Activated naive CD8-positive, alpha-beta T cell treated with anti-CD3 and anti-CD28 coated beads, Interleukin-2, amount 10 ng/mL, durations not matched to agents 7 days and 5 days (primary cell): ENCODE measurements at regions not wholly inside any gene's neighbourhood (a gene's known extent, or its start where the extent isn't known, plus 50 kb on each side); places are given as distances from the start of the nearest gene placed in this dataset.
"Not testable (repeated sequence)": the region's sequence is repeated elsewhere in the genome, so short reads cannot be mapped to it uniquely, and the experiment has no call there.

Source experiments
- ATAC-seq: fragments of 150-1000 bp; cut with Tn5 transposase; one replicate; pipeline ENCODE4 v1.10.0; 2021; ENCODE audit warnings: low read depth, moderate library complexity
- POLR2A ChIA-PET: fragments of 350-600 bp; sonication (Branson Sonifier 250); formaldehyde crosslinking; loops from one replicate; lab custom pipeline; 2021; ENCODE audit warnings: antibody characterized with exemption; lab: Charles Lee
- DNase-seq: peaks from one replicate; pipeline ENCODE4 v3.0.0; 2021
- H3K27ac Mint-ChIP-seq: one replicate; pipeline ENCODE4 v1.8.0; 2022; ENCODE audit warnings: mild to moderate bottlenecking, mixed read lengths
- H3K27me3 Mint-ChIP-seq: one replicate; pipeline ENCODE4 v1.8.0; 2022; ENCODE audit warnings: mild to moderate bottlenecking, moderate library complexity, mixed read lengths
- H3K36me3 Mint-ChIP-seq: one replicate; pipeline ENCODE4 v1.8.0; 2021; ENCODE audit warnings: mild to moderate bottlenecking, mixed read lengths
- H3K4me1 Mint-ChIP-seq: one replicate; pipeline ENCODE4 v1.8.0; 2021; ENCODE audit warnings: mixed read lengths
- H3K4me3 Mint-ChIP-seq: one replicate; pipeline ENCODE4 v1.8.0; 2022; ENCODE audit warnings: mild to moderate bottlenecking, moderate library complexity, mixed read lengths
- H3K9me3 Mint-ChIP-seq: one replicate; pipeline ENCODE4 v1.8.0; 2021; ENCODE audit warnings: mixed read lengths

- no peaks in the 10 kb centered on the region for H3K9me3 Mint-ChIP-seq
- DNase-seq (no peak), ATAC-seq (no peak)
- H3K4me3 Mint-ChIP-seq = no peak overlapping the region
- H3K27me3 Mint-ChIP-seq = no peaks in the 10 kb centered on the region
- no peaks in the 10 kb centered on the region for H3K36me3 Mint-ChIP-seq
- POLR2A ChIA-PET = no interaction called here
- no peaks in the 10 kb centered on the region for H3K4me1 Mint-ChIP-seq
- no peak overlapping the region for H3K27ac Mint-ChIP-seq
Measured at GRCh38 chr18:34364699-34365098, 140.0 kb upstream of the NOL4 start.

- no peak for DNase-seq
- Mint-ChIP-seq H3K27ac (no peak overlapping the region), H3K36me3 (no peaks in the 10 kb centered on the region), H3K4me3 (no peak overlapping the region), H3K4me1 (no peaks in the 10 kb centered on the region), H3K9me3 (no peaks in the 10 kb centered on the region), H3K27me3 (no peaks in the 10 kb centered on the region)
- POLR2A ChIA-PET = no interaction called here
- no peak for ATAC-seq
Measured at GRCh38 chr18:34370704-34371395, 146.1 kb upstream of the NOL4 start.

DNA sequence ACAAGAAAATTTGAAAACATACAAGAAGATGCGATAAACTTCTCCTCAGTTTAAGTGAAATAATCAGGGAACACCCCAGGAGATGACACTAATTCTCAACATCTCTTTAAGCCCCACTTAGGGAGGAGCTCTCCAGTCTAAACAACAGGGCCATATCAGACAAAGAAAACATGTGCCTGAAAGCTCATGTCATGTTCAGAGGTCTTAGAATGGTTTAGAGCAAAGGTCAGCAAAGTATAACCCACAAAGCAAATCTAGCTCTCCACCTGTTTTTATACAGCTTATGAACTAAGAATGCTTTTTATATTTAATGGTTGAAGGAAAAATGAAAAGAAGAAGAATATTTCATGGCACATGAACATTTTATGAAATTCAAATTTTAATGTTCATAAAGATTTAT, 155.6 kb upstream of the NOL4 start:
- H3K4me3 Mint-ChIP-seq = no peak overlapping the region
- no peak for DNase-seq
- H3K36me3 Mint-ChIP-seq = no peaks in the 10 kb centered on the region
- H3K4me1 Mint-ChIP-seq = no peaks in the 10 kb centered on the region
- no peak for ATAC-seq
- POLR2A ChIA-PET = no interaction called here
- H3K27ac Mint-ChIP-seq = no peak overlapping the region
- no peaks in the 10 kb centered on the region for H3K27me3 Mint-ChIP-seq
- H3K9me3 Mint-ChIP-seq = no peaks in the 10 kb centered on the region

- H3K36me3 Mint-ChIP-seq = no peaks in the 10 kb centered on the region
- H3K4me3 Mint-ChIP-seq = no peak overlapping the region
- H3K27ac Mint-ChIP-seq = no peak overlapping the region
- peaks cover 2% of the 10 kb centered on the region for H3K9me3 Mint-ChIP-seq
- H3K27me3 Mint-ChIP-seq = no peaks in the 10 kb centered on the region
- H3K4me1 Mint-ChIP-seq = no peaks in the 10 kb centered on the region
- DNase-seq (no peak), ATAC-seq (no peak)
- POLR2A ChIA-PET = no interaction called here
Measured at GRCh38 chr18:34385311-34385710, 160.6 kb upstream of the NOL4 start.

GRCh38 chr18:34386803-34387202, 162.1 kb upstream of the NOL4 start:
- DNase-seq (no peak), ATAC-seq (no peak)
- Mint-ChIP-seq H3K4me1 (no peaks in the 10 kb centered on the region), H3K27me3 (no peaks in the 10 kb centered on the region), H3K9me3 (peaks cover 2% of the 10 kb centered on the region), H3K4me3 (no peak overlapping the region), H3K36me3 (no peaks in the 10 kb centered on the region), H3K27ac (no peak overlapping the region)
- POLR2A ChIA-PET = no interaction called here

GRCh38 chr18:34397286-34397896, 172.7 kb upstream of the NOL4 start:
- DNase-seq (no peak), ATAC-seq (no peak)
- H3K4me3 Mint-ChIP-seq = no peak overlapping the region
- H3K9me3 Mint-ChIP-seq = peaks cover 9% of the 10 kb centered on the region
- H3K4me1 Mint-ChIP-seq = no peaks in the 10 kb centered on the region
- POLR2A ChIA-PET = no interaction called here
- H3K27ac Mint-ChIP-seq = no peak overlapping the region
- no peaks in the 10 kb centered on the region for H3K36me3 Mint-ChIP-seq
- H3K27me3 Mint-ChIP-seq = no peaks in the 10 kb centered on the region

DNA sequence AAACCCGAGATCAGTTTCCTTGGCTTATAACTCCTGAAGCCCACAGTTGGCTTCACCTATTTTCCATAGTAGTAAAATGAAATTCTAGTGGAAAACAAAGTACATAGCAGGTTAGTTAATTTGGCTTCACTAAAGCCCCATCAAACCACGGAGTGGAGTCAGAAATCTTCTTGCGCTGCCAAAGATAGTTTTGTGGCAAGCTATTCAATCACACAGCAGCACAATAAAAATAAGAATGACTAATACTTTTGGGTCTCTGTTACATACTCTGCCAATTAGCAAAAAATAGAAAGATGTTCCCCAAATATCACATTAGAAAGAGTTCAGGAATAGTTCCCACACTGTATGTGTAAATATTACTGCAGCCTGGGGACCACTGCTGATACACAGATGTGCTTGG, 175.2 kb upstream of the NOL4 start:
- no peaks in the 10 kb centered on the region for H3K4me1 Mint-ChIP-seq
- H3K4me3 Mint-ChIP-seq = no peak overlapping the region
- H3K27me3 Mint-ChIP-seq = no peaks in the 10 kb centered on the region
- no peak for ATAC-seq
- H3K27ac Mint-ChIP-seq = no peak overlapping the region
- H3K9me3 Mint-ChIP-seq = peaks cover 11% of the 10 kb centered on the region
- DNase-seq = no peak
- no peaks in the 10 kb centered on the region for H3K36me3 Mint-ChIP-seq
- POLR2A ChIA-PET = no interaction called here

- no peak overlapping the region for H3K4me3 Mint-ChIP-seq
- no peaks in the 10 kb centered on the region for H3K27me3 Mint-ChIP-seq
- DNase-seq = no peak
- H3K27ac Mint-ChIP-seq = no peak overlapping the region
- POLR2A ChIA-PET = no interaction called here
- peaks cover 8% of the 10 kb centered on the region for H3K9me3 Mint-ChIP-seq
- ATAC-seq = no peak
- no peaks in the 10 kb centered on the region for H3K36me3 Mint-ChIP-seq
- H3K4me1 Mint-ChIP-seq = no peaks in the 10 kb centered on the region
Measured at GRCh38 chr18:34400834-34401233, 176.1 kb upstream of the NOL4 start.

DNA sequence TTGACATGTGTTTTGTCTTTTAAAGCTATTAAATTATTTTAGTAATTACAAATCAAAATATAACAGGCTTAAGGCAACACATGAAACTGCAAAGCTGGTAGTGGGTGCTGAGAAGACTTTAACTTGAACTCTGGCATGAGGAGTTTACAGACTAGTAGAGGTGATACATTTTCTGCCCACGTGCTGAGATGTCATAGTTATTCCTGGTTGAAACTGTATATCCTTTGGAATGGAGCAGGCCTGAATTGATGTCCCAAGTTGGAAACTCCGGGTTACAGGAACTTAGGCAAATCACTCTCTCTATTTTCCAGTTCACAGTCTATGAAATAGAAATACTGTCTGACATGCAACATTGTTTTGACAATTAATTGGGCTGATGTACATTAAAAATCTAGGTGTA, 177.1 kb upstream of the NOL4 start:
- no peaks in the 10 kb centered on the region for H3K27me3 Mint-ChIP-seq
- ATAC-seq (no peak), DNase-seq (no peak)
- no peaks in the 10 kb centered on the region for H3K36me3 Mint-ChIP-seq
- H3K9me3 Mint-ChIP-seq = peaks cover 8% of the 10 kb centered on the region
- H3K27ac Mint-ChIP-seq = no peak overlapping the region
- no peak overlapping the region for H3K4me3 Mint-ChIP-seq
- POLR2A ChIA-PET = no interaction called here
- H3K4me1 Mint-ChIP-seq = no peaks in the 10 kb centered on the region

DNA sequence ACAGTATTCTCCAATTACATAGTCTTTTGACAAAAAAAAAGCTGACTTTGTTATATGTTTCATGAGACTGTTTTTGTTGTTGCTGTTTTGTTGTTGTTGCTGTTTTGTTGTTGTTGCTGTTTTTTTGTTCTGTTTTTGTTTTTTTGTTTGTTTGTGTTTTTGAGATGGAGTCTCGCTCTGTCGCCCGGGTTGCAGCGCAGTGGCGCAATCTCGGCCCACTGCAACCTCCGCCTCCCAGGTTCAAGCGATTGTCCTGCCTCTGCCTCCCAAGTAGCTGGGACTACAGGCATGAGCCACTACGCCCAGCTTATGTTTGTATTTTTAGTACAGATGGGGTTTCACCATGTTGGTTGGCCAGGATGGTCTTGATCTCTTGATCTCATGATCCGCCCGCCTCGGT, 182.8 kb upstream of the NOL4 start:
- POLR2A ChIA-PET = not testable (repeated sequence)

DNA sequence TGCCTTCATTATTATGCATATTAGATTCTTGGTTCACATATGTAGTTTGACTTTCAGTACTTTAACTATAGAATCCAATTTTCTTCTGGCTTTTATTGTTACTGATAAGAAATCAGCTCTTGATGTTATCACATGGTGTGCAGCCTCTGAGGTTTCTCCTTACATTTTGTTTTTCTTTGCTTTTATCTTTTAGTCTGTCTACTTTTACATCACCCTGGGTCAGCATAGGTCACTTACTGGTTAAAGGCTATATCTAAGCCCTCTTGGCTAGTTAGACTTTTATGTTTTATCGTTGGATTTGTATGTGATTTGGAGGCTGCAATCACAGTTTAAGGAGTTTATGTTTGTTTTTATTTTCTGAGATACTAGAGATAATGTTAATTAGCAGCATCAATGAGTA, 187.2 kb upstream of the NOL4 start:
- no peak for DNase-seq
- H3K27me3 Mint-ChIP-seq = no peaks in the 10 kb centered on the region
- H3K27ac Mint-ChIP-seq = no peak overlapping the region
- H3K36me3 Mint-ChIP-seq = no peaks in the 10 kb centered on the region
- H3K4me3 Mint-ChIP-seq = no peak overlapping the region
- no peak for ATAC-seq
- no peaks in the 10 kb centered on the region for H3K4me1 Mint-ChIP-seq
- H3K9me3 Mint-ChIP-seq = peaks cover 4% of the 10 kb centered on the region
- POLR2A ChIA-PET = no interaction called here

More for the DNA sequence above, 182.8 kb upstream of the NOL4 start:
- not testable (repeated sequence) for H3K36me3 Mint-ChIP-seq, DNase-seq, H3K27me3 Mint-ChIP-seq, H3K4me1 Mint-ChIP-seq, ATAC-seq, H3K27ac Mint-ChIP-seq, H3K4me3 Mint-ChIP-seq, H3K9me3 Mint-ChIP-seq

- H3K27me3 Mint-ChIP-seq = no peaks in the 10 kb centered on the region
- H3K27ac Mint-ChIP-seq = no peak overlapping the region
- H3K4me1 Mint-ChIP-seq = no peaks in the 10 kb centered on the region
- no peak for ATAC-seq
- POLR2A ChIA-PET = no interaction called here
- peaks cover 5% of the 10 kb centered on the region for H3K9me3 Mint-ChIP-seq
- H3K4me3 Mint-ChIP-seq = no peak overlapping the region
- H3K36me3 Mint-ChIP-seq = no peaks in the 10 kb centered on the region
- DNase-seq = no peak
Measured at GRCh38 chr18:34431042-34431441, 206.3 kb upstream of the NOL4 start.

- no peak overlapping the region for H3K4me3 Mint-ChIP-seq
- no peak overlapping the region for H3K27ac Mint-ChIP-seq
- DNase-seq (no peak), ATAC-seq (no peak)
- no peaks in the 10 kb centered on the region for H3K36me3 Mint-ChIP-seq
- no peaks in the 10 kb centered on the region for H3K4me1 Mint-ChIP-seq
- H3K27me3 Mint-ChIP-seq = no peaks in the 10 kb centered on the region
- POLR2A ChIA-PET = no interaction called here
- H3K9me3 Mint-ChIP-seq = peaks cover 10% of the 10 kb centered on the region
Measured at GRCh38 chr18:34444622-34445021, 219.9 kb upstream of the NOL4 start.

DNA sequence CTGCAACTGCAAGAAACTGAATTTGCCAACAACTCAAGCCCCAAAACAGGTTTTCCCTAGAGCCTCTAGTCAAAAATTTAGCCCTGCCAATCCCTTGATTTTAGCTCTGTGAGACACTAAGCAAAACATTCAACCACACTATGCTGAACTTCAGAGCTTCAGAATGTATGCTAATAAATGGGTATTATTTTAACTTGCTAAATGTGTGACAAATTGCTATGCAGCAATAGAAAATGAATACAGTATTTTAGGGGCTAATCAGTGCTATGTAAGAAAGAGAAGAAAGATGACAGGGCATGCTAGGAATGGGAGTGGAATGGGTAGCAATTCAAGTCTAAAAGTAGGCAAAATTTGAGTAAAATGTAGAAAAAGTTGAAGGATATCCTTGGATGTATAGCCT, 223.9 kb upstream of the NOL4 start:
- Mint-ChIP-seq H3K4me3 (no peak overlapping the region), H3K4me1 (no peaks in the 10 kb centered on the region), H3K36me3 (no peaks in the 10 kb centered on the region), H3K27me3 (no peaks in the 10 kb centered on the region), H3K9me3 (peaks cover 8% of the 10 kb centered on the region), H3K27ac (no peak overlapping the region)
- DNase-seq (no peak), ATAC-seq (no peak)
- POLR2A ChIA-PET = no interaction called here
